PC-9 (cell line): ENCODE measurements at regions not wholly inside any gene's neighbourhood (a gene's known extent, or its start where the extent isn't known, plus 50 kb on each side); places are given as distances from the start of the nearest gene placed in this dataset.

Experiments
- CTCF ChIP-seq: fragments of 200-600 bp; sonication (generic); conservative IDR thresholded peaks from 2 replicates; pipeline ENCODE4 v1.6.1; 2017; ENCODE audit warnings: mixed run types, antibody characterized with exemption, mild to moderate bottlenecking, moderate library complexity
- EZH2 ChIP-seq: fragments of 200-600 bp; sonication (generic); IDR thresholded peaks from 2 replicates; pipeline ENCODE4 v1.8.0; 2017; ENCODE audit warnings: antibody characterized with exemption, low read depth

GRCh38 chr3:166243511-166243910 is 406.3 kb upstream of the BCHE start:
- TF ChIP-seq CTCF (no peak), EZH2 (no peak)
